ENCODE measurements at regions not wholly inside any gene's neighbourhood (a gene's known extent, or its start where the extent isn't known, plus 50 kb on each side); places are given as distances from the start of the nearest gene placed in this dataset.

- DNase-seq = no peak
Measured at GRCh38 chr4:152269448-152270191, 266.3 kb downstream of the FBXW7 start.

- no peak for DNase-seq
Measured at GRCh38 chr4:152267811-152268210, 268.1 kb downstream of the FBXW7 start.

GRCh38 chr4:152266831-152267480 is 268.9 kb downstream of the FBXW7 start:
- DNase-seq = no peak

GRCh38 chr4:152265149-152265621 is 270.7 kb downstream of the FBXW7 start:
- DNase-seq = no peak

- DNase-seq = no peak
Measured at GRCh38 chr4:152264106-152264505, 271.8 kb downstream of the FBXW7 start.

- DNase-seq = no peak
Measured at GRCh38 chr4:152259866-152260265, 276.0 kb downstream of the FBXW7 start.

- DNase-seq = no peak
Measured at GRCh38 chr4:152258804-152259708, 276.8 kb downstream of the FBXW7 start.

- DNase-seq = no peak
Measured at GRCh38 chr4:152258391-152258790, 277.5 kb downstream of the FBXW7 start.

- no peak for DNase-seq
Measured at GRCh38 chr4:152257601-152258066, 278.3 kb downstream of the FBXW7 start.

GRCh38 chr4:152256996-152257395 is 278.9 kb downstream of the FBXW7 start:
- DNase-seq = no peak

- DNase-seq = peak; percentile 40 to 65
Measured at GRCh38 chr4:152255437-152255836, 280.5 kb downstream of the FBXW7 start.

- DNase-seq = no peak
Measured at GRCh38 chr4:152248347-152248746, 287.5 kb downstream of the FBXW7 start.

GRCh38 chr4:152247271-152247975 is 288.5 kb downstream of the FBXW7 start:
- DNase-seq = no peak

- DNase-seq = peak in 1 of 2 donors; percentile 22
Measured at GRCh38 chr4:152246659-152247058, 289.2 kb downstream of the FBXW7 start.

GRCh38 chr4:152245680-152246079 is 290.2 kb downstream of the FBXW7 start:
- DNase-seq = no peak

GRCh38 chr4:152244659-152245058 is 291.2 kb downstream of the FBXW7 start:
- DNase-seq = no peak

- DNase-seq = peak; percentile 13 to 42
Measured at GRCh38 chr4:152243896-152244595, 291.8 kb downstream of the FBXW7 start.

- no peak for DNase-seq
Measured at GRCh38 chr4:152243206-152243605, 292.7 kb downstream of the FBXW7 start.

- no peak for DNase-seq
Measured at GRCh38 chr4:152240232-152240631, 295.7 kb downstream of the FBXW7 start.

- no peak for DNase-seq
Measured at GRCh38 chr4:152239216-152239615, 296.7 kb downstream of the FBXW7 start.

- DNase-seq = no peak
Measured at GRCh38 chr4:152236519-152237056, 299.3 kb downstream of the FBXW7 start.

- no peak for DNase-seq
Measured at GRCh38 chr4:152235718-152236117, 300.2 kb downstream of the FBXW7 start.
